ENCODE measurements at regions not wholly inside any gene's neighbourhood (a gene's known extent, or its start where the extent isn't known, plus 50 kb on each side); places are given as distances from the start of the nearest gene placed in this dataset.
"Not testable (repeated sequence)": the region's sequence is repeated elsewhere in the genome, so short reads cannot be mapped to it uniquely, and the experiment has no call there.

DNA sequence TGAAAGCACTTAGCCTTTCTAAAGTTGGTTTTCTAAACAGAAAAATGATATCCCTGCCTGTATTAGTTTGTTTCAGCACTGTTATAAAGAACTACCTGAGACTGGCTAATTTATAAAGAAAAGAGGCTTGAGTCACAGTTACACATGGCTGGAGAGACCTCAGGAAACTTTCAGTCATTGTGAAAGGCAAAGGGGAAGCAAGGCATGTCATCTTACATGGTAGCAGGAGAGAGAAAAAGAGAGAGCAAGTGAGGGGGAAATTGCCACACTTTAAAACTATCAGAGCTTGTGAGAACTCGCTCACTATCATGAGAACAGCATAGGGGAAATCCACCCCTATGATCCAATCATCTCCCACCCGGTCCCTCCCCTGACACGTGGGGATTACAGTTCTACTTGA, 64.9 kb downstream of the FAM170A start:
- DNase-seq (ENCODE audit: extremely low read depth, insufficient read length) = no peak
- Histone ChIP-seq H3K27me3 (replicated peaks; ENCODE audit: control insufficient read depth, insufficient read depth, low read length) (no peaks in the 10 kb centered on the region), H3K36me3 (ENCODE audit: control insufficient read depth, insufficient read depth, low read length) (no peaks in the 10 kb centered on the region), H3K4me3 (replicated peaks; ENCODE audit: low read depth, low read length) (no peak overlapping the region)
- TF ChIP-seq, protein P1, sequence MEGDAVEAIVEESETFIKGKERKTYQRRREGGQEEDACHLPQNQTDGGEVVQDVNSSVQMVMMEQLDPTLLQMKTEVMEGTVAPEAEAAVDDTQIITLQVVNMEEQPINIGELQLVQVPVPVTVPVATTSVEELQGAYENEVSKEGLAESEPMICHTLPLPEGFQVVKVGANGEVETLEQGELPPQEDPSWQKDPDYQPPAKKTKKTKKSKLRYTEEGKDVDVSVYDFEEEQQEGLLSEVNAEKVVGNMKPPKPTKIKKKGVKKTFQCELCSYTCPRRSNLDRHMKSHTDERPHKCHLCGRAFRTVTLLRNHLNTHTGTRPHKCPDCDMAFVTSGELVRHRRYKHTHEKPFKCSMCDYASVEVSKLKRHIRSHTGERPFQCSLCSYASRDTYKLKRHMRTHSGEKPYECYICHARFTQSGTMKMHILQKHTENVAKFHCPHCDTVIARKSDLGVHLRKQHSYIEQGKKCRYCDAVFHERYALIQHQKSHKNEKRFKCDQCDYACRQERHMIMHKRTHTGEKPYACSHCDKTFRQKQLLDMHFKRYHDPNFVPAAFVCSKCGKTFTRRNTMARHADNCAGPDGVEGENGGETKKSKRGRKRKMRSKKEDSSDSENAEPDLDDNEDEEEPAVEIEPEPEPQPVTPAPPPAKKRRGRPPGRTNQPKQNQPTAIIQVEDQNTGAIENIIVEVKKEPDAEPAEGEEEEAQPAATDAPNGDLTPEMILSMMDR (IDR thresholded peaks at IDR 0.05; ENCODE audit: insufficient read depth, low read length, poor library complexity, severe bottlenecking) = no peak

DNA sequence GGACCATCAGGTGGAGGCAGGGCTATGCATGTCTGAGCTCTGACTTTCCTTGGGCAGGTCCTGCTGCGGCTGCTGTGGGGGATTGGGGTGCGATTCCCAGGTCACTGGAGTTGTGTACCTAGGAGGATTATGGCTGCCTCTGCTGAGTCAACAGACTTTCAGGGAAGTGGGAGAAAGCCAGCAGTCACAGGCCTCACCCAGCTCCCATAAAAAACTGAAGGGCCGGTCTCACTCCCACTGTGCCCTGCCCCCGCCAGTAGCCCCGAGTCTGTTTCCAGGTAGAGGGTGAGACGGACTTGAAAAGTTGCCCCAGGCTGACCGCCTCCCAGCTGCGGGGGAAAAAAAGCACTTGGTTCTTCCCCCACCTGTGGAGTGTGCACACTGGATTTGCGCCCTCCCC, 76.7 kb downstream of the FAM170A start:
- H3K36me3 ChIP-seq (ENCODE audit: control insufficient read depth, insufficient read depth, low read length) = no peaks in the 10 kb centered on the region
- H3K4me3 ChIP-seq (replicated peaks; ENCODE audit: low read depth, low read length) = no peak overlapping the region
- DNase-seq (ENCODE audit: extremely low read depth, insufficient read length) = no peak
- TF ChIP-seq, protein P1 (IDR thresholded peaks at IDR 0.05; ENCODE audit: insufficient read depth, low read length, poor library complexity, severe bottlenecking) = no peak
- H3K27me3 ChIP-seq (replicated peaks; ENCODE audit: control insufficient read depth, insufficient read depth, low read length) = no peaks in the 10 kb centered on the region

DNA sequence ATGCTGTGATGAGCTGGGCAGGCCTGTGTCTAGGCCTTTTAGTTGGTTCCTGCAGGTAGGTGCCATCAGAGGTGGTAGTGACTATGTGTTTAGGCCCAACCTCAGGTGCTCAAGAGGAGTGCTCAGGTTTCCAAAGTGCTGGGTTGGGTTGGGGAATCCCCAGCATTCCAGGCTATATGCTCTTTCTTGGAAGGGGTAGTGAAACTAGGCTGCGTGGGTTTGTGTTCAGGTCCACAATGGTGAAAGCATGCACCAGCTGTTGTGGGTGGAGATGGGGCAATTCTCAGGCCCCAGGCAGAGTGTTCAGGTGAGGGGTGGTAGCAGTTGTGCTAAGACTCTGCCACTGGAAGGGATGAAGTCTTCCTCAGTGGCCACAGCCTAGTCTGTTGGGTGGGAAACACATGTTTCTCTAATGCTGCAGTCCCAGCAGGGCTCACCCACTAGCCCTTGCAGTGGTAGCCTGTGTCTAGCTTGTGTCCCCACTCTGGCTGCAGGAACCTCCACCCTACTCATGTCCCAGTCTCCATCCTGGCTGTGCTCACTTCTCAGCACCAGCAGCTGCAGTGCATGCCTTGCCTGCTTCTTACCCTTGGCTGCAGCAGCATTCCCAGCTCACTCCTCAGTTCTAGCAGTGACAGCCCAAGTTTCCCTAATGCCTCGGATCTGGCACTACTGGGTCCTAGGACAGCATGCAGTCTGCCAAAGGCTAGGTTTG, 78.9 kb downstream of the FAM170A start:
- TF ChIP-seq, protein P1 (IDR thresholded peaks at IDR 0.05; ENCODE audit: insufficient read depth, low read length, poor library complexity, severe bottlenecking) = no peak
- H3K4me3 ChIP-seq (replicated peaks; ENCODE audit: low read depth, low read length) = no peak overlapping the region
- H3K27me3 ChIP-seq (replicated peaks; ENCODE audit: control insufficient read depth, insufficient read depth, low read length) = no peaks in the 10 kb centered on the region
- DNase-seq (ENCODE audit: extremely low read depth, insufficient read length) = no peak
- no peaks in the 10 kb centered on the region for H3K36me3 ChIP-seq (ENCODE audit: control insufficient read depth, insufficient read depth, low read length)

DNA sequence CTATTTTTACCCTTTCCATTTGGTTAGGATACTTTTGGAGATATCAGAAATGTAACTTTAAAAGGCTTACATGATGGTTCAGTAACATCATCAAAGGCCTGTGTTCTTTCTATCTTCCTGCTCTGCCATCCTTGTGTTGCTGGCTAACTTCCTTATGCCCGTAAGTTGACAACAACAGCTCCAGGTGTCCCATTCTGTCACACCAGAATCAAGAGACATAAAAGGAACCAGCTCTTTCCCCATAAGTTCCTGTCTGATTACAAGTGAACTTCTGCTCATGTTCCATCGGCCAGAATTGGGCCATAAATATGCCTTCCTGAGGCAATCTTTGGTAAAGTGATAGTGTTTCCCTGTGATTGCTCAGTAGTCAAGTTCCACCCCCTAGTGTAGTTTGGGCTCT, 92.4 kb downstream of the FAM170A start:
- H3K36me3 ChIP-seq (ENCODE audit: control insufficient read depth, insufficient read depth, low read length) = no peaks in the 10 kb centered on the region
- TF ChIP-seq, protein P1 (IDR thresholded peaks at IDR 0.05; ENCODE audit: insufficient read depth, low read length, poor library complexity, severe bottlenecking) = no peak
- no peak for DNase-seq (ENCODE audit: extremely low read depth, insufficient read length)
- H3K27me3 ChIP-seq (replicated peaks; ENCODE audit: control insufficient read depth, insufficient read depth, low read length) = no peaks in the 10 kb centered on the region
- H3K4me3 ChIP-seq (replicated peaks; ENCODE audit: low read depth, low read length) = no peak overlapping the region

DNA sequence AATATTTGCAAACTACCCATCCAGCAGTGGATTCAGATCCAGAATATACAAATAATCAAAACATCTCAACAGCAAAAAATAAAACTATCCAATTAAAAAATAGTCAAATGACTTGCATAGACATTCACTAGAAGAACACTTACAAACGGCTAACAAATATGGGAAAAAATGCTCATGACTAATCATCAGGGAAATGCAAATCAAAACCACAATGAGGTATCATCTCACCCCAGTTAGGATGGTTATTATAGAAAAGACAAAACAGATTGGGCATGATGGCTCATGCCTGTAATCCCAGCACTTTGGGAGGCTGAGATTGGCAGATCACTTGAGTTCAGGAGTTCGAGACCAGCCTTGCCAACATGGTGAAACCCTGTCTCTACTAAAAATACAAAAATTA, 95.9 kb downstream of the FAM170A start:
- H3K36me3 ChIP-seq (ENCODE audit: control insufficient read depth, insufficient read depth, low read length); H3K27me3 ChIP-seq (replicated peaks; ENCODE audit: control insufficient read depth, insufficient read depth, low read length); H3K4me3 ChIP-seq (replicated peaks; ENCODE audit: low read depth, low read length); DNase-seq (ENCODE audit: extremely low read depth, insufficient read length): not testable (repeated sequence)

DNA sequence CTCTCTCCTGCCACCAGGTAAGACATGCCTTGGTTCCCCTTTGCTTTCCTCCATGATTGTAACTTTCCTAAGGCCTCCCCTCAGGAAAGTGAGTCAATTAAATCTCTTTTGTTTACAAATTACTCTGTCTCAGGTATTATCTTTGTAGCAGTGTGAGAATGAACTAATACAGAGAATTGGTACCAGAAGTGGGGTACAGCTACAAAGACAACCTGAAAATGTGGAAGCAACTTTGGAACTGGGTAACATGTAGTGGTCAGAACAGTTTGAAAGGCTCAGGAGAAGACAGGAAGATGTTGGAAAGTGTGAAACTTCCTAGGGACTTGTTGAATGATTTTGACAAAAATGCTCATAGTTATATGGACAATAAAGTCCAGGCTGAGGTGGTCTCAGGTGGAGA, 97.2 kb downstream of the FAM170A start:
- TF ChIP-seq, protein P1 (IDR thresholded peaks at IDR 0.05; ENCODE audit: insufficient read depth, low read length, poor library complexity, severe bottlenecking) = no peak
- no peak for DNase-seq (ENCODE audit: extremely low read depth, insufficient read length)
- Histone ChIP-seq H3K4me3 (replicated peaks; ENCODE audit: low read depth, low read length) (no peak overlapping the region), H3K27me3 (replicated peaks; ENCODE audit: control insufficient read depth, insufficient read depth, low read length) (no peaks in the 10 kb centered on the region; the same call in 1 of the 2 replicates), H3K36me3 (ENCODE audit: control insufficient read depth, insufficient read depth, low read length) (no peaks in the 10 kb centered on the region)

All from GM06990 (cell line).